KMS-11 (cell line): ENCODE measurements at regions not wholly inside any gene's neighbourhood (a gene's known extent, or its start where the extent isn't known, plus 50 kb on each side); places are given as distances from the start of the nearest gene placed in this dataset.

ENCODE experiments used
- H2AFZ ChIP-seq: fragments of 200-600 bp; sonication (generic); 2 replicates; pipeline ENCODE4 v1.6.1; 2016; ENCODE audit warnings: antibody characterized with exemption, mixed run types, low read depth
- H3K27ac ChIP-seq: fragments of 200-600 bp; sonication (generic); 2 replicates; pipeline ENCODE4 v1.6.1; 2016; ENCODE audit warnings: mild to moderate bottlenecking, mixed run types
- H3K27me3 ChIP-seq: fragments of 200-600 bp; sonication (generic); 2 replicates; pipeline ENCODE4 v1.6.1; 2017; ENCODE audit warnings: mild to moderate bottlenecking, low read depth, mixed run types, moderate library complexity; ENCODE audit not compliant: insufficient read depth
- H3K36me3 ChIP-seq: fragments of 200-600 bp; sonication (generic); 2 replicates; pipeline ENCODE4 v1.6.1; 2017; ENCODE audit warnings: mild to moderate bottlenecking, mixed run types; ENCODE audit not compliant: insufficient read depth
- H3K4me1 ChIP-seq: fragments of 200-600 bp; sonication (generic); 2 replicates; pipeline ENCODE4 v1.6.1; 2016; ENCODE audit warnings: mild to moderate bottlenecking, low read depth, mixed run types; ENCODE audit not compliant: poor library complexity, severe bottlenecking
- H3K4me2 ChIP-seq: fragments of 200-600 bp; sonication (generic); 2 replicates; pipeline ENCODE4 v1.7.0; 2016; ENCODE audit warnings: mild to moderate bottlenecking, mixed run types
- H3K4me3 ChIP-seq: fragments of 200-600 bp; sonication (generic); IDR thresholded peaks from 2 replicates; pipeline ENCODE4 v1.6.1; 2017; ENCODE audit warnings: low read depth, low read length, mixed read lengths; ENCODE audit not compliant: insufficient read depth
- H3K79me2 ChIP-seq: fragments of 200-600 bp; sonication (generic); 2 replicates; pipeline ENCODE4 v1.6.1; 2016; ENCODE audit warnings: low read depth, mixed run types; ENCODE audit not compliant: insufficient read depth
- H3K9ac ChIP-seq: fragments of 200-600 bp; sonication (generic); 2 replicates; pipeline ENCODE4 v1.6.1; 2016; ENCODE audit warnings: mild to moderate bottlenecking, mixed run types
- H4K20me1 ChIP-seq: fragments of 200-600 bp; sonication (generic); 2 replicates; pipeline ENCODE4 v1.6.1; 2016; ENCODE audit warnings: mild to moderate bottlenecking, mixed run types; ENCODE audit not compliant: insufficient read depth
- CTCF ChIP-seq: fragments of 200-600 bp; sonication (generic); conservative IDR thresholded peaks from 2 replicates; pipeline ENCODE4 v1.6.1; 2017; ENCODE audit warnings: low read depth, mild to moderate bottlenecking, antibody characterized with exemption, low read length, moderate library complexity, mixed read lengths

GRCh38 chr22:27647540-27647939, 154.0 kb downstream of the MN1 start:
- Histone ChIP-seq H3K79me2 (no peaks in the 10 kb centered on the region), H3K4me3 (no peak overlapping the region), H3K27me3 (peaks cover under 1% of the 10 kb centered on the region; the same call in 1 of the 2 replicates), H3K4me2 (no peak overlapping the region), H3K27ac (no peak overlapping the region), H3K4me1 (no peaks in the 10 kb centered on the region), H4K20me1 (no peaks in the 10 kb centered on the region), H3K36me3 (no peaks in the 10 kb centered on the region), H3K9ac (no peak overlapping the region), H2AFZ (no peak overlapping the region)
- TF ChIP-seq CTCF: no peak

GRCh38 chr22:27648074-27648473, 153.5 kb downstream of the MN1 start:
- Histone ChIP-seq H2AFZ (no peak overlapping the region), H4K20me1 (no peaks in the 10 kb centered on the region), H3K4me3 (no peak overlapping the region), H3K4me2 (no peak overlapping the region), H3K79me2 (no peaks in the 10 kb centered on the region), H3K9ac (no peak overlapping the region), H3K4me1 (no peaks in the 10 kb centered on the region), H3K27me3 (no peaks in the 10 kb centered on the region; the same call in 1 of the 2 replicates), H3K27ac (no peak overlapping the region), H3K36me3 (no peaks in the 10 kb centered on the region)
- TF ChIP-seq CTCF: no peak

GRCh38 chr22:27648853-27649252, 152.7 kb downstream of the MN1 start:
- H4K20me1 ChIP-seq: no peaks in the 10 kb centered on the region
- H3K4me2 ChIP-seq: no peak overlapping the region
- no peak overlapping the region for H3K9ac ChIP-seq
- H3K27me3 ChIP-seq: no peaks in the 10 kb centered on the region; the same call in 1 of the 2 replicates
- H3K27ac ChIP-seq: no peak overlapping the region
- H3K79me2 ChIP-seq: no peaks in the 10 kb centered on the region
- H3K4me1 ChIP-seq: no peaks in the 10 kb centered on the region
- H2AFZ ChIP-seq: no peak overlapping the region
- no peak for TF ChIP-seq CTCF
- H3K36me3 ChIP-seq: no peaks in the 10 kb centered on the region
- H3K4me3 ChIP-seq: no peak overlapping the region

GRCh38 chr22:27650572-27650971, 151.0 kb downstream of the MN1 start:
- Histone ChIP-seq H3K4me2 (no peak overlapping the region), H3K27ac (no peak overlapping the region), H4K20me1 (no peaks in the 10 kb centered on the region), H3K27me3 (no peaks in the 10 kb centered on the region; the same call in 1 of the 2 replicates), H3K36me3 (no peaks in the 10 kb centered on the region), H3K4me3 (no peak overlapping the region), H2AFZ (no peak overlapping the region), H3K79me2 (no peaks in the 10 kb centered on the region), H3K4me1 (no peaks in the 10 kb centered on the region), H3K9ac (no peak overlapping the region)
- no peak for TF ChIP-seq CTCF
